DND-41 (cell line): ENCODE measurements at regions not wholly inside any gene's neighbourhood (a gene's known extent, or its start where the extent isn't known, plus 50 kb on each side); places are given as distances from the start of the nearest gene placed in this dataset.

Experiments
- ATAC-seq: fragments of 200-7000 bp; cut with Tn5 transposase; 3 replicates; pipeline ENCODE4 v1.9.1; 2021; ENCODE audit warnings: low read depth; ENCODE audit not compliant: insufficient read depth
- DNase-seq: peaks from one replicate; pipeline ENCODE4 v3.0.0-alpha.2; 2020
- H2AFZ ChIP-seq: 2 replicates; pipeline ENCODE4 v1.6.0; 2012; ENCODE audit warnings: low read depth, low read length
- H3K27ac ChIP-seq: 2 replicates; pipeline ENCODE4 v1.5.1; 2012; ENCODE audit warnings: low read length, inconsistent platforms
- H3K27me3 ChIP-seq: fragments of 200-600 bp; sonication (generic); 2 replicates; pipeline ENCODE4 v1.6.0; 2012; ENCODE audit warnings: low read length, mild to moderate bottlenecking, inconsistent platforms; ENCODE audit not compliant: insufficient read depth, poor library complexity
- H3K36me3 ChIP-seq: 2 replicates; pipeline ENCODE4 v1.5.1; 2012; ENCODE audit warnings: low read length, inconsistent platforms; ENCODE audit not compliant: insufficient read depth
- H3K4me1 ChIP-seq: 2 replicates; pipeline ENCODE4 v1.5.1; 2012; ENCODE audit warnings: mild to moderate bottlenecking, low read length; ENCODE audit not compliant: insufficient read depth
- H3K4me2 ChIP-seq: 2 replicates; pipeline ENCODE4 v1.6.0; 2012; ENCODE audit warnings: mild to moderate bottlenecking, moderate library complexity, low read length, inconsistent platforms; ENCODE audit not compliant: insufficient read depth
- H3K4me3 ChIP-seq, 2 experiments: fragments of 200-600 bp in 1 of 2; shearing (Covaris generic) in 1 of 2; 2 replicates each; pipeline ENCODE4 v1.5.1; 2012 to 2016; ENCODE audit warnings: inconsistent platforms in 2 of 2, low read length in 2 of 2, mild to moderate bottlenecking in 2 of 2, low read depth in 1 of 2, moderate library complexity in 1 of 2
- H3K79me2 ChIP-seq: 2 replicates; pipeline ENCODE4 v1.6.0; 2012; ENCODE audit warnings: low read length, inconsistent platforms; ENCODE audit not compliant: insufficient read depth
- H3K9ac ChIP-seq: 2 replicates; pipeline ENCODE4 v1.6.0; 2012; ENCODE audit warnings: low read depth, mild to moderate bottlenecking, inconsistent platforms, low read length, moderate library complexity
- H3K9me3 ChIP-seq: 2 replicates; pipeline ENCODE4 v1.5.1; 2012; ENCODE audit warnings: low read length, moderate library complexity, mild to moderate bottlenecking, inconsistent platforms; ENCODE audit not compliant: insufficient read depth, severe bottlenecking
- H4K20me1 ChIP-seq: 2 replicates; pipeline ENCODE4 v1.6.0; 2012; ENCODE audit warnings: low read length; ENCODE audit not compliant: insufficient read depth
- CTCF ChIP-seq: IDR thresholded peaks from 2 replicates; pipeline ENCODE4 v1.5.1; 2012; ENCODE audit warnings: borderline replicate concordance, low read length, moderate library complexity, mild to moderate bottlenecking; ENCODE audit not compliant: poor library complexity, severe bottlenecking; ENCODE audit errors: extremely low read depth
- EZH2 ChIP-seq: IDR thresholded peaks from 3 replicates; pipeline ENCODE4 v1.6.1; 2012; ENCODE audit warnings: borderline replicate concordance, low read depth, mild to moderate bottlenecking, moderate library complexity, low read length, inconsistent platforms; ENCODE audit not compliant: severe bottlenecking

- ATAC-seq (no peak), DNase-seq (no peak)
- no peak overlapping the region for H2AFZ ChIP-seq
- no peak overlapping the region for H3K4me3 ChIP-seq
- H4K20me1 ChIP-seq: no peaks in the 10 kb centered on the region
- no peaks in the 10 kb centered on the region for H3K36me3 ChIP-seq
- no peak overlapping the region for H3K9ac ChIP-seq
- H3K4me2 ChIP-seq: no peak overlapping the region
- peaks cover 8% of the 10 kb centered on the region for H3K4me1 ChIP-seq
- H3K27ac ChIP-seq: no peak overlapping the region
- no peaks in the 10 kb centered on the region for H3K79me2 ChIP-seq
- no peaks in the 10 kb centered on the region for H3K27me3 ChIP-seq
- TF ChIP-seq CTCF (no peak), EZH2 (no peak)
- no peaks in the 10 kb centered on the region for H3K9me3 ChIP-seq
These were observed 248.7 kb upstream of the RREB1 start for GRCh38 chr6:6859105-6859504.

- H3K79me2 ChIP-seq: no peaks in the 10 kb centered on the region
- H3K27me3 ChIP-seq: no peaks in the 10 kb centered on the region
- H3K27ac ChIP-seq: no peak overlapping the region
- H4K20me1 ChIP-seq: no peaks in the 10 kb centered on the region
- no peak overlapping the region for H3K4me2 ChIP-seq
- no peak overlapping the region for H3K9ac ChIP-seq
- H3K4me1 ChIP-seq: peaks cover 8% of the 10 kb centered on the region
- no peak overlapping the region for H2AFZ ChIP-seq
- no peak overlapping the region for H3K4me3 ChIP-seq
- ATAC-seq (no peak), DNase-seq (no peak)
- H3K9me3 ChIP-seq: no peaks in the 10 kb centered on the region
- TF ChIP-seq CTCF (no peak), EZH2 (no peak)
- no peaks in the 10 kb centered on the region for H3K36me3 ChIP-seq
These were observed 248.0 kb upstream of the RREB1 start for GRCh38 chr6:6859722-6860121.

GRCh38 chr6:6860863-6861262, 246.9 kb upstream of the RREB1 start:
- Histone ChIP-seq H3K36me3 (no peaks in the 10 kb centered on the region), H3K4me1 (peaks cover 8% of the 10 kb centered on the region), H3K79me2 (no peaks in the 10 kb centered on the region), H3K9ac (no peak overlapping the region), H3K4me3 (no peak overlapping the region), H4K20me1 (no peaks in the 10 kb centered on the region), H3K27me3 (no peaks in the 10 kb centered on the region), H2AFZ (no peak overlapping the region), H3K9me3 (no peaks in the 10 kb centered on the region), H3K27ac (no peak overlapping the region), H3K4me2 (no peak overlapping the region)
- DNase-seq (no peak), ATAC-seq (no peak)
- no peak for TF ChIP-seq CTCF
- no peak for TF ChIP-seq EZH2

GRCh38 chr6:6861351-6861894, 246.3 kb upstream of the RREB1 start:
- no peak for DNase-seq
- Histone ChIP-seq H3K4me2 (no peak overlapping the region), H3K9me3 (no peaks in the 10 kb centered on the region), H2AFZ (no peak overlapping the region), H3K27me3 (no peaks in the 10 kb centered on the region), H4K20me1 (no peaks in the 10 kb centered on the region), H3K9ac (no peak overlapping the region), H3K4me3 (no peak overlapping the region), H3K27ac (no peak overlapping the region), H3K79me2 (no peaks in the 10 kb centered on the region), H3K36me3 (no peaks in the 10 kb centered on the region), H3K4me1 (peaks cover 4% of the 10 kb centered on the region)
- no peak for ATAC-seq
- TF ChIP-seq EZH2: no peak
- TF ChIP-seq CTCF: no peak
